ENCODE measurements at regions not wholly inside any gene's neighbourhood (a gene's known extent, or its start where the extent isn't known, plus 50 kb on each side); places are given as distances from the start of the nearest gene placed in this dataset.

DNA sequence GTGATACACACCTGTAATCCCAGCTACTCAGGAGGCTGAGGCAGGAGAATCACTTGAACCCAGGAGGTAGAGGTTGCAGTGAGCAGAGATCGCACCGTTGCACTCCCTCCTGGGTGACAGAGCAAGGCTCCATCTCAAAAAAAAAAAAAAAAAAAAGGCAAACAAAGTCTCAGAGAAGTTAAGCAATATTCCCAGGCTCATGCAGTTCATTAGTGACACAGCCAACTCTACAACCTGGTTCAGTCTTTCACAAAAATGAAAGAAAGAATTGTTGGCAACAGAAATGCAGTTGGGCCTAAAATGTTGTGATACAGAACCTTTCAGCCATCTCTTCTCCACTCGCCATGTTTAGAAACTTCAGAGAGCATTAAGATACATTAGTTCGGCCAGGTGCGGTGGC is 242.1 kb downstream of the LTN1 start:
- TF ChIP-seq, protein P1, sequence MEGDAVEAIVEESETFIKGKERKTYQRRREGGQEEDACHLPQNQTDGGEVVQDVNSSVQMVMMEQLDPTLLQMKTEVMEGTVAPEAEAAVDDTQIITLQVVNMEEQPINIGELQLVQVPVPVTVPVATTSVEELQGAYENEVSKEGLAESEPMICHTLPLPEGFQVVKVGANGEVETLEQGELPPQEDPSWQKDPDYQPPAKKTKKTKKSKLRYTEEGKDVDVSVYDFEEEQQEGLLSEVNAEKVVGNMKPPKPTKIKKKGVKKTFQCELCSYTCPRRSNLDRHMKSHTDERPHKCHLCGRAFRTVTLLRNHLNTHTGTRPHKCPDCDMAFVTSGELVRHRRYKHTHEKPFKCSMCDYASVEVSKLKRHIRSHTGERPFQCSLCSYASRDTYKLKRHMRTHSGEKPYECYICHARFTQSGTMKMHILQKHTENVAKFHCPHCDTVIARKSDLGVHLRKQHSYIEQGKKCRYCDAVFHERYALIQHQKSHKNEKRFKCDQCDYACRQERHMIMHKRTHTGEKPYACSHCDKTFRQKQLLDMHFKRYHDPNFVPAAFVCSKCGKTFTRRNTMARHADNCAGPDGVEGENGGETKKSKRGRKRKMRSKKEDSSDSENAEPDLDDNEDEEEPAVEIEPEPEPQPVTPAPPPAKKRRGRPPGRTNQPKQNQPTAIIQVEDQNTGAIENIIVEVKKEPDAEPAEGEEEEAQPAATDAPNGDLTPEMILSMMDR (IDR thresholded peaks at IDR 0.05): no peak
- no peak for TF ChIP-seq POLR2A (IDR thresholded peaks at IDR 0.05)
